NT2/D1 (cell line): ENCODE measurements at regions not wholly inside any gene's neighbourhood (a gene's known extent, or its start where the extent isn't known, plus 50 kb on each side); places are given as distances from the start of the nearest gene placed in this dataset.

Experiments used
- DNase-seq: peaks from one replicate; pipeline ENCODE4 v3.0.0-alpha.2; 2011; ENCODE audit warnings: low read depth, low spot score
- H3K27me3 ChIP-seq: 2 replicates; pipeline ENCODE4 v1.6.0; 2011; ENCODE audit warnings: mild to moderate bottlenecking; ENCODE audit not compliant: insufficient read length, insufficient read depth
- H3K36me3 ChIP-seq: 2 replicates; pipeline ENCODE4 v1.6.1; 2011; ENCODE audit warnings: mild to moderate bottlenecking, low read length, mixed read lengths; ENCODE audit not compliant: insufficient read depth, insufficient read length
- H3K4me1 ChIP-seq: 2 replicates; pipeline ENCODE4 v1.5.1; 2011; ENCODE audit not compliant: insufficient read depth, insufficient read length
- H3K4me3 ChIP-seq: 2 replicates; pipeline ENCODE4 v1.5.1; 2011; ENCODE audit warnings: low read depth; ENCODE audit not compliant: insufficient read length
- H3K9ac ChIP-seq: 2 replicates; pipeline ENCODE4 v1.6.0; 2011; ENCODE audit warnings: low read depth; ENCODE audit not compliant: insufficient read length
- H3K9me3 ChIP-seq: 2 replicates; pipeline ENCODE4 v1.5.1; 2011; ENCODE audit warnings: mild to moderate bottlenecking, low read length; ENCODE audit not compliant: insufficient read depth
- SUZ12 ChIP-seq: IDR thresholded peaks from 2 replicates; pipeline ENCODE4 v1.6.1; 2011; ENCODE audit not compliant: insufficient read length, insufficient read depth; ENCODE audit errors: extremely low read depth
- YY1 ChIP-seq: IDR thresholded peaks from 2 replicates; pipeline ENCODE4 v1.6.1; 2011; ENCODE audit not compliant: insufficient read length, insufficient read depth
- ZNF274 ChIP-seq: IDR thresholded peaks from 2 replicates; pipeline ENCODE4 v1.6.1; 2011; ENCODE audit warnings: mild to moderate bottlenecking, low read depth, low read length

DNA sequence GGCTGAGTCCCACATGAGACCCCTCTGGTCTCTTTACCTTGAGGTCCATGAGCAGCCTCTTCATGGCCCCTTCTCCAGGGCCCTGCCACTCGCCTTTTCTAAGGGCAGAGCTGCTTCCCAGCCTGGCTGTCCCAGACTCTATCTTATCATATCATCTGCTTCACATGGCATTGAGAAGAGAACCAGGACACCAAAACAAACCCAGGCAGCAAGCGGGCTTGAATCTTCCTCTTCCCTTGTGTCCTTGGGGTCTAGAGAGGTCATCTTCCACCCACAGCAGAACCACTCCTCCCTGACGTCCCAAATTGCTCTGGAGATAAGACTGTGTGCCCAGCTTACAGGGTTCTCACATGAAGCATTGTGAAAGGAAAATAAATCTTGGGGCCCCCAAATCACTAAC is 261.3 kb upstream of the AUTS2 start:
- no peak overlapping the region for H3K9ac ChIP-seq
- H3K4me3 ChIP-seq = no peak overlapping the region
- no peaks in the 10 kb centered on the region for H3K27me3 ChIP-seq
- H3K9me3 ChIP-seq = no peaks in the 10 kb centered on the region
- DNase-seq = no peak
- no peaks in the 10 kb centered on the region for H3K4me1 ChIP-seq
- no peak for TF ChIP-seq ZNF274
- no peak for TF ChIP-seq YY1
- no peak for TF ChIP-seq SUZ12
- no peaks in the 10 kb centered on the region for H3K36me3 ChIP-seq

DNA sequence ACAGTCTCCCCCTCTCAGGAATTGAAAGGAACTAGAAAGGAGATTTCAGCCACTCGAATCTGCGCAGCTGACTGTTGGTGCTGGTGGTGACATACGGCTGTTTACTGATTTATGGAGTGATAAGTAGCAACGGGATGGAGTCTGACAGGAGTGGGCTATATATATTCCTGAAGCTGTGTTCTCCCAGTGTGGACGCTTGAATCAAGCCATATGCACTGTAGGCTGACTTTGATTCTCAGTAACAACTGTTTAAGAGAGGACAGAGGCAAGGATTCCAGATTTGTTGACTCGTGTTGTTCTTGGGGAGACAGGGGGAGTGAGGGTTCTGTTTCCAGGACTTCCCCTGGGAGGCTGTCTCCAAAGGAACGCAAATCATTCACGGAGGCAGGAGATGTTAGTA is 260.1 kb upstream of the AUTS2 start:
- no peaks in the 10 kb centered on the region for H3K27me3 ChIP-seq

DNA sequence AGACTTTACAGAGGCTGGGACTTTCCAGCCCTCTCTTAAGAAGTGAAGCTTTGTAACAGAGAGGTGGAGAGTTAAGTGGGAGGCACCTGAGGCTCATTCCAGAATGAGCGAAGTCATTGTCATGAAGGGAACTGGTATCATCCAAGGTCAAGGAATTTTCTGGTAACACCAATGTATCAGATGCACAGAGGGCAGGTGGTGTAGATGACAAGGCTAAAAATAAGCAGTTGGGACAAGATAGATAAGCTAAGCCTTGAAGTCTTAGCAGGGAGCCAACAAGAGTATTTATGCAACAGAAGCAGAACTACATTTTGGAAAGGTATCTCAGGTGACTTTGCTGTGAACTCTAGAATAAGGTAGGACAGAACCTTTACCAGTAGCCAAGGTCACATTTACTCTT is 257.0 kb upstream of the AUTS2 start:
- Histone ChIP-seq H3K4me3 (no peak overlapping the region), H3K9ac (no peak overlapping the region), H3K4me1 (no peaks in the 10 kb centered on the region), H3K27me3 (peaks cover 3% of the 10 kb centered on the region), H3K9me3 (no peaks in the 10 kb centered on the region), H3K36me3 (no peaks in the 10 kb centered on the region)
- DNase-seq = no peak
- TF ChIP-seq ZNF274 (no peak), SUZ12 (no peak)

More for the DNA sequence above, 260.1 kb upstream of the AUTS2 start:
- Histone ChIP-seq H3K36me3 (no peaks in the 10 kb centered on the region), H3K9me3 (no peaks in the 10 kb centered on the region), H3K9ac (no peak overlapping the region), H3K4me3 (no peak overlapping the region), H3K4me1 (no peaks in the 10 kb centered on the region)
- TF ChIP-seq SUZ12 (no peak), ZNF274 (no peak), YY1 (no peak)
- no peak for DNase-seq

DNA sequence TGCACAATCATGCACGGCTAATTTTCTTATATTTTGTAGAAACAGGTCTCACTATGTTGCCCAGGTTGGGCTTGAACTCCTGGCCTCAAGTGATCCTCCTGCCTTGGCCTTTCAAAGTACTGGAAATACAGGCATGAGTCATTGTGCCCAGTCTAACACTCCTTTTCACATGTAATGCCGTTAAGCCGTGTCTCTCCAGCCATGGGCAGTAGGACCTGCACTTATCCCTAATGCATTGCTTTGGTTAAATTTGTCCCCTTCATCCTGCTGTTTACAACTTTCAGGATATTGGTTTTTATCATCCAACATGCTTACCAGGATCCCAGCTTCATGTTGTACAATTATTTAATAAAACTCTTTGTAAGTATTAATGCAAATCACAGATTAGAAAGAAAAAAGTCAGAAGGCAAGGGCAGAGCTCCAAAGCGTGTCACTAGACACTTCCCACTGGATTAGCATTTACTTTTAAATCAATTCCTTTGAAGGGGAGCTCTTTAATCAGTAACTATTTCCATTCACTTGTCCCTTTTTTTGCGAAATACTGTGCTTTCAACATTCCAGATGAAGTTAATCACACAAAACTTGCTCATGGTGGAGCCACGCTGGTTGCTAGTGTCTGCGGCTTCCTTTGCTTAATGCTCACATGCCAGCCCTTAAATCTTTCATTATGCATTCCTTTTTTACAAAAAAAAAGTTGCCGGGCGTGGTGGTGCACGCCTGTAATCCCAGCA is 256.0 kb upstream of the AUTS2 start:
- H3K9me3 ChIP-seq = no peaks in the 10 kb centered on the region
- TF ChIP-seq ZNF274 (no peak), YY1 (no peak), SUZ12 (no peak)

DNA sequence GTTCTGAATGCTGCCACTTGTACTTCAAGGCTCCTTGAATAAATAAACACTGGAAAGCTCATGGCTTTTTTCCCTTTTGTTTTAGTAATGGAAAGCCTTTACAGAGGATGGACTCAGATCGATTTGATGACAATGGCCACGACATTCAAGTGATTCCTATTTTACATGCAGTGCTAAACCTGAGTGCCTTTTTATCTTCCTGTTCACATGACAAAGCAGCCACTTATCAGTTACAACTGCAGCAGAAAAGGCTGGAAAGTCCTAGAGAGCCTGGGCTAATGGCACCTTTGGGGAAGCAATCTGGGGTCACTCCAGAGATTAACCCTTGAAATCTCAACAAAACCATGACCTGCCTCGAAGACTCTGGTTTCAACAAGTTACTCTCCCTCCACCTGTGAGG is 249.0 kb upstream of the AUTS2 start:
- TF ChIP-seq SUZ12 = no peak
- no peak for TF ChIP-seq YY1
- TF ChIP-seq ZNF274 = no peak
- no peaks in the 10 kb centered on the region for H3K9me3 ChIP-seq
- no peaks in the 10 kb centered on the region for H3K36me3 ChIP-seq
- H3K27me3 ChIP-seq = peaks cover 35% of the 10 kb centered on the region
- H3K4me3 ChIP-seq = no peak overlapping the region
- H3K4me1 ChIP-seq = no peaks in the 10 kb centered on the region
- no peak overlapping the region for H3K9ac ChIP-seq
- DNase-seq = peak; percentile 79

More for the DNA sequence above, 256.0 kb upstream of the AUTS2 start:
- Histone ChIP-seq H3K36me3 (no peaks in the 10 kb centered on the region), H3K4me3 (no peak overlapping the region), H3K27me3 (peaks cover 3% of the 10 kb centered on the region), H3K4me1 (no peaks in the 10 kb centered on the region), H3K9ac (no peak overlapping the region)
- no peak for DNase-seq

DNA sequence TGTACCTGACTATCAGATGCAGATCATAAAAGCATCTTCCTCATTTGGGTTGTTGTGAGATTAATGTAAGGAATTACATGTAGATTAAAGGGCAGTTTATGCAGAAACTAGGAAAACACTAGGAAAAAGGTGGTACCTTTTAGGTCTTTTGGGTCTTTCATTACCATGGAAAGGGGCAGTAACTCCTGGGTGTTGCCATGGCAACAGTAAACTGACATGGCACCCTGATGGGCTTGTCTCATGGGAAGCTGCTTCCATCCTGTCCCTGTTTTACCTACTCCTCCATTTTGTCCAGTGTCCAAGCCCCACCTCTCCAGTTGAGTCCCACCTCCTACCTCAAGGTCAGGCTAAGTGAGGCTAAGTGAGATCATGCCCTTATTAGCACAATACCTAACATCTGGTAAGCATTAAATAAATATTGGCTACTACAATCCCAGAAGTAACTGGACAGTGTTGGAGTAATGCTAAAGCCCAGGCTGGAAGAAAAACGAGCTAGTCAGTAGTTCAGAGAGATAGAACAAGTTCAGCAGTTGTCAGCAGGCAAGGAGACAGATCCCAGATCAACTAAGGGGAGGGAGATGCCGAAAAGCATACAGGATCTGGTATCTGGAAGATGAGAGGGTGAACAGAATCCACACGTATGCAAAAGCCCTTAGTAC is 240.0 kb upstream of the AUTS2 start:
- Histone ChIP-seq H3K4me1 (no peaks in the 10 kb centered on the region), H3K4me3 (no peak overlapping the region), H3K9me3 (no peaks in the 10 kb centered on the region), H3K36me3 (no peaks in the 10 kb centered on the region), H3K27me3 (peaks cover 9% of the 10 kb centered on the region), H3K9ac (no peak overlapping the region)
- no peak for TF ChIP-seq YY1
- no peak for TF ChIP-seq ZNF274
- no peak for TF ChIP-seq SUZ12
- no peak for DNase-seq

DNA sequence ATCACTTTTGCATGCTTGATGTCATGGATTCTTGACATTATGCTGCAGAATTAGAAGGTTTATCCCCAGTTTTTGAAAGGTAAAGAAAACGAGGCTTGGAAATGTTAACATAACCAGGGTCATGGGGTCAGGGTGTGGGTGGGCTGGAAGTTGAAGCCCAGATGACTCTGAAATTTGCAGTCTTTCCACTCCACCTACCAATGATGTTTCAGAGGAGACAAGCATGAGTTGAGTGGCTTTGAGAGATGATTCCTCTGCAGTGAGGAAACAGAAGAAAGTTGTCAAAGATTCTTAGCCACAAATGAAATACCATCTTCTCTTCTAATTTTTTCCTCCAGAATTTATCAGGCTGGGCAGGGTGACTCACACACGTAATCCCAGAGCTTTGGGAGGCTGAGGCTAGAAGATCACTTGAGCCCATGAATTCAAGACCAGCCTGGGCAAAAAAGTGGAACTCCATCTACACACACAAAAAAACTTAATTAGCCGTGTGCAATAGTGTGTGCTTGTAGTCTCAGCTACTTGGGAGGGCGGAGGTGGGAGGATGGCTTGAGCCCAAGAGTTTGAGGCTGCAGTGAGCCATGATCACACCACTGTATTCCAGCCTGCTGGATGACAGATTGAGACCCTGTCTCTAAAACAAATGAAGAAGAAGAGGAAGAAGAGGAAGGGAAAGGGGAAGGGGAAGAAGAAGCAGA is 239.1 kb upstream of the AUTS2 start:
- Histone ChIP-seq H3K9me3 (no peaks in the 10 kb centered on the region), H3K27me3 (peaks cover 3% of the 10 kb centered on the region), H3K4me1 (no peaks in the 10 kb centered on the region), H3K4me3 (no peak overlapping the region), H3K36me3 (no peaks in the 10 kb centered on the region), H3K9ac (no peak overlapping the region)
- DNase-seq = no peak
- no peak for TF ChIP-seq ZNF274
- no peak for TF ChIP-seq YY1
- no peak for TF ChIP-seq SUZ12
